CD4-positive, alpha-beta T cell treated with Interleukin-1 beta for 1 hour (primary cell): ENCODE measurements at regions not wholly inside any gene's neighbourhood (a gene's known extent, or its start where the extent isn't known, plus 50 kb on each side); places are given as distances from the start of the nearest gene placed in this dataset.
"Not testable (repeated sequence)": the region's sequence is repeated elsewhere in the genome, so short reads cannot be mapped to it uniquely, and the experiment has no call there.

Experiments
- DNase-seq, 2 donors: peaks; one replicate each; pipeline ENCODE4 v3.0.0-alpha.2; 2020 to 2022

GRCh38 chr4:189809241-189809735 lies 131.4 kb upstream of the FRG1 start:
- no peak for DNase-seq

- no peak for DNase-seq
Observed at GRCh38 chr4:189809839-189810238, 130.8 kb upstream of the FRG1 start.

DNA sequence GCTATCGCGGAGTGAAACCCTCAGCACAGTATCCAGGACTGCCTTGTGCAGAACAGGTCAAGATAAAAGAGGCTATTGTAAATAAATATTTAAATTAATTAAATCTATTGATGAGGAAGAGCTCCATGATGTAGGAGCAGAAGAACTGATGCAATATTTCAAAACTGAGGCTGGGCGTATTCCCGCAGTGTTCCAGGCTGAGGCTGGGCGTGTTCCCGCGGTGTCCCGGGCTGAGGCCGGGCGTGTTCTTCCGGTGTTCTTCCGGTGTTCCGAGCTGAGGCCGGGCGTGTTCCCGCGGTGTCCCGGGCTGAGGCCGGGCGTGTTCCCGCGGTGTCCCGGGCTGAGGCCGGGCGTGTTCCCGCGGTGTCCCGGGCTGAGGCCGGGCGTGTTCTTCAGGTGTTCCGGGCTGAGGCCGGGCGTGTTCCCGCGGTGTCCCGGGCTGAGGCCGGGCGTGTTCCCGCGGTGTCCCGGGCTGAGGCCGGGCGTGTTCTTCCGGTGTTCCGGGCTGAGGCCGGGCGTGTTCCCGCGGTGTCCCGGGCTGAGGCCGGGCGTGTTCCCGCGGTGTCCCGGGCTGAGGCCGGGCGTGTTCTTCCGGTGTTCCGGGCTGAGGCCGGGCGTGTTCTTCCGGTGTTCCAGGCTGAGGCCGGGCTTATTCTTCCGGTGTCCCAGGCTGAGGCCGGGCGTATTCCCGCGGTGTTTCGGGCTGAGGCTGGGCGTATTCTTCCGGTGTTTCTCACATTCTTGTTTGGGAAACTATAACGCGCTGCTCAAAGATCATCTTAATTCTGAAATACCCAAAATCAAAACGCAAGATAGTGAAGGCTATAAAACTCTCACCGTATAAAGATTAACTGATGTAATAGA lies 130.1 kb upstream of the FRG1 start:
- not testable (repeated sequence) for DNase-seq

GRCh38 chr4:189815404-189816192 lies 125.1 kb upstream of the FRG1 start:
- DNase-seq, result no peak

- no peak for DNase-seq
Observed at GRCh38 chr4:189822326-189822725, 118.3 kb upstream of the FRG1 start.

GRCh38 chr4:189823591-189823990 lies 117.1 kb upstream of the FRG1 start:
- no peak for DNase-seq

DNA sequence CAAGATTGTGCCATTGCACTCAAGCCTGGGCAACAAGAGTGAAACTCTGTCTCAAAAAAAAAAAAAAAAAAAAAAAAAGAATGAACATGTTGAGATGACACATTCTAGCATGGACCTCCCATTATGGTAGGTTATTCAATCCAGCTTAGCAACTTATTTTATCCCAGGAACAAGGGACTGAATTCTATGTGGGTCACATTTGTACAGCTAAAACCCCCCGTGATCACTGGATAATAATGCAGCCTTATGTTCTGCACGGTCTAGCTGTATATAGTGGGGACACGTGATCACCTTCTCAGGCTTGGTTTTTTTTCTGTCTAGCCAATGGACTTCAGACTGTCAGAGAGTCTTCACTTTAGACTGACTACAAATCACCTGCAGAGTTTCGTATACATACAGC lies 115.2 kb upstream of the FRG1 start:
- no peak for DNase-seq

DNA sequence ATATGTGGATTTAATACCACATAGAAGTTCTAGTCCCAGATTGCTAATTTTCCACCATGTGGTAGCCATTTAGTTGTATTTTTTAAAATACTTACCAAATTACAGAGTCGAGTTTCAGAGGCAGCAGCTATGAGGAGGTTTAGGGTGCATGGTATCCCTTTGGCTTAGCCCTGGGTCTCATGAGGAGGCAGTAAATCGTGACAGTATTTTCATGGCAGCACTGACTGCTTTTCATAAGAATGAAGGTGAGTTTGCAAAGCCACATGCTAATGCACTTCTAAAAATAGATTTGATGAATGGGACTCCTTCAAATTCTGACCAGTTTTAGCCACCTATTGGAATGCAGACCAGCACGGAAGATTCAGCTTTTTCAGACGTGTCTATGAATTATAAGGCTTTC lies 114.0 kb upstream of the FRG1 start:
- DNase-seq, result no peak

DNA sequence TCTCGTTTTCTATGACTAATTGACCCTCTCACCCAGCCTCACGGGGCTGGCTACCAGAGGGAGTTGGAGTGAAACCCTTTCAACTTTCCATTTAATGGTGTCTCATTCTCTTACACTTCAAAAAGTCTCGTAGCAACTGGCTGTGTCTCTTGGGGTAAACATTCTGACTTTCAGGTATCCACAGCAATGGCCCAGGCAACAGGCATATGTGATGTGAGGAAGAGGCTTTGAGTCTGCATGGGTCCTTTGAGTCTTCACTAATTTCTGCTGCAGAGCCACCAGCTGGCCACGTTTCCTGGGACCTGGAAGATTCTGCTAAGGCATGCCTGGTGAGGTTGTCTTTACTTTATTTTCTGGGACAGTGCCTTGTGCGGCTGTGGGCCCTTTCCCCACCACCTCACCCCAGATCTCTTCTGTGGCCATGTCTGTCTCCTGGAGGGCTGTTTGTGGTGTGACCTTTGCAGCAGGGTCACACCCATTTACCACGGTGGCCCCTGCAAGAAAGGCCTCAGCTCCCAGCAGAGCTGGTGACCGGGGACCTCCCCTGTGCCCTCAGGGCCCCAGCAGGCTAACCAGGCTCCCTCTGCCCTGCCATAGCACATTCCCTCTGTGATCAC lies 112.5 kb upstream of the FRG1 start:
- no peak for DNase-seq

GRCh38 chr4:189832528-189832927 lies 108.1 kb upstream of the FRG1 start:
- DNase-seq, result no peak

- DNase-seq, result no peak
Observed at GRCh38 chr4:189834616-189835015, 106.1 kb upstream of the FRG1 start.

DNA sequence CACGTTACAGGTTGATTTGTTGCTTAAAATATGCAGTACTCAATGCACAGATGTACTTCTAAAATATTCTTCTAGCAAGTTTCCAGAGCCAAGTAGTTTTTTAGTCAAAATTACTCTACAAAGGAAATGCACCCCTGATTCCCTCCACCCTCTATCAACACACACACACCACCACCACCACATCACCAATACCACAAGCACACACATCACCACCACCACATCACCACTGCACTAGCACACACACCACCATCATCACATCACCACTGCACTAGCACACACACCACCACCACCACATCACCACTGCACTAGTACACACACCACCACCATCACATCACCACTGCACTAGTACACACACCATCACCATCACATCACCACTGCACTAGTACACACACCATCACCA lies 105.2 kb upstream of the FRG1 start:
- DNase-seq, result no peak

DNA sequence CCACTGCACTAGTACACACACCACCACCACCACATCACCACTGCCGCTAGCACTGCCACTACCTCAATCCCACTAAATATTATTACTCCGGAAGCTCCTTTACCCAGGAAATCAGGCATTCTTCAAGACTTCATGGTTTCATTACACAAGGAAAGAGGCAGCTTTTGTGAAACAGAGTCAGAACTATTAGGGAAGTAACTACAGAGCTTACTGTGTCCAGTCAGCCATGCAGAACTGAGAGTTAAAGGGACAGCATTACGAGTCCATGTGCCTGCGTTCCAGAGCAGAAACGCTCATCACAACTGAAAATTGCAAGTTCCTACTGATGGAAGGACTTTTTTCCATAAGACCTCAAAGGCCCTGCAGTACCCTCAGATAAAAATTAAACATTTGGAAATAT lies 103.2 kb upstream of the FRG1 start:
- no peak for DNase-seq

GRCh38 chr4:189838821-189839497 lies 101.7 kb upstream of the FRG1 start:
- no peak for DNase-seq

GRCh38 chr4:189840356-189840755 lies 100.3 kb upstream of the FRG1 start:
- DNase-seq, result no peak

GRCh38 chr4:189843413-189844009 lies 97.2 kb upstream of the FRG1 start:
- no peak for DNase-seq

DNA sequence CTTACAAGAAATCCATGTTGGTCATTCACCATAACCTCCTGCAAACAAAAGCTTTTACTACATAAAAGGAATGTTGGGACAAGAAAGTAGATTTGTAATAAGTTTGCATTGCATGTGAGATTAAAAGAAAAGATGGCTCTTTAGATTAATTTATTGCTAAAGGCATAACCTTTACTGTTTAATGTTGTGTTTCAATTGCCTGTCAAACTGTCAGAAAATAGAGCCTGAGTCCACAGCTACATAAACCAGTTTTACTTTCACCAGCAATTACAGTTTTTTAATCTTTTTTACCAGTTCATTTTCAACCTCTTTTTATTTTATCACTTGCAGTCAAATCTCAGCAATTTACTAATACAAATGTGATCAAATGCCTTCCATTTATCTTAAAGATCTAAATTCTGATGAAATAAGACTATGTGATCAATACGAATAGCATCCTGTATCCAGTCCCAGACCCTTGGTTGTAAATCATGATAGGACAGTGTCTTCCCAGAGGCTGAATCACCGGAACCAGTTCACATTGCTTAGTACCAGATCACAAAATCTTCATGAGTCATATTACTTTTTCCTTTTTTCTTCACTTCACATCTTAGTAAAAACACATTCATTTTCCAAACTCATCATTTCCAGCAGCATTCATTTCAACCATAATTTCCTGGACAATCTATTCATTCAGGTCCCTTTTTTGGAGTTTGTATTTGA lies 95.4 kb upstream of the FRG1 start:
- no peak for DNase-seq

DNA sequence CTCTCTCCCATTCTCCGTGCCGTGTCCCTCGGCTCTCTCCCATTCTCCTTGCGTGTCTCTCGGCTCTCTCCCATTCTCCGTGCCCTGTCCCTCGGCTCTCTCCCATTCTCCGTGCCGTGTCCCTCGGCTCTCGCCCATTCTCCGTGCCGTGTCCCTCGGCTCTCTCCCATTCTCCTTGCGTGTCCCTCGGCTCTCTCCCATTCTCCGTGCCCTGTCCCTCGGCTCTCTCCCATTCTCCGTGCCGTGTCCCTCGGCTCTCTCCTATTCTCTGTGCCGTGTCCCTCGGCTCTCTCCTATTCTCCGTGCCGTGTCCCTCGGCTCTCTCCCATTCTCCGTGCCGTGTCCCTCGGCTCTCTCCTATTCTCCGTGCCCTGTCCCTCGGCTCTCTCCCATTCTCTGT lies 94.6 kb upstream of the FRG1 start:
- not testable (repeated sequence) for DNase-seq

DNA sequence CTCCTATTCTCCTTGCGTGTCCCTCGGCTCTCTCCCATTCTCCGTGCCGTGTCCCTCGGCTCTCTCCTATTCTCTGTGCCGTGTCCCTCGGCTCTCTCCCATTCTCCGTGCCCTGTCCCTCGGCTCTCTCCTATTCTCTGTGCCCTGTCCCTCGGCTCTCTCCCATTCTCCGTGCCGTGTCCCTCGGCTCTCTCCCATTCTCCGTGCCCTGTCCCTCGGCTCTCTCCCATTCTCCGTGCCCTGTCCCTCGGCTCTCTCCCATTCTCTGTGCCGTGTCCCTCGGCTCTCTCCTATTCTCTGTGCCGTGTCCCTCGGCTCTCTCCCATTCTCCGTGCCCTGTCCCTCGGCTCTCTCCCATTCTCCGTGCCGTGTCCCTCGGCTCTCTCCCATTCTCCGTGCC lies 94.1 kb upstream of the FRG1 start:
- DNase-seq, result not testable (repeated sequence)

DNA sequence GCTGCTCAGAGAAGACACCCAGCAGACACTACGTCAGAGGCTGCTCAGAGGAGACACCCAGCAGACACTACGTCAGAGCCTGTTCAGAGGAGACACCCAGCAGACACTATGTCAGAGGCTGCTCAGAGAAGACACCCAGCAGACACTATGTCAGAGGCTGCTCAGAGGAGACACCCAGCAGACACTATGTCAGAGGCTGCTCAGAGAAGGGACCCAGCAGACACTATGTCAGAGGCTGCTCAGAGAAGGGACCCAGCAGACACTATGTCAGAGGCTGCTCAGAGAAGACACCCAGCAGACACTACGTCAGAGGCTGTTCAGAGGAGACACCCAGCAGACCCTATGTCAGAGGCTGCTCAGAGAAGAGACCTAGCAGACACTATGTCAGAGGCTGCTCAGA lies 92.0 kb upstream of the FRG1 start:
- not testable (repeated sequence) for DNase-seq

GRCh38 chr4:189850239-189850856 lies 90.3 kb upstream of the FRG1 start:
- DNase-seq, result no peak
